Right lobe of liver (tissue), 6 donors: ENCODE measurements at regions not wholly inside any gene's neighbourhood (a gene's known extent, or its start where the extent isn't known, plus 50 kb on each side); places are given as distances from the start of the nearest gene placed in this dataset.

Source experiments
- ATAC-seq, 4 donors: fragments of 200-7000 bp; cut with Tn5 transposase; one replicate each; pipeline ENCODE4 v1.9.1; 2020; ENCODE audit warnings: mild to moderate bottlenecking in 4 of 4, moderate library complexity in 4 of 4
- DNase-seq, 3 donors: peaks; one replicate each; pipeline ENCODE4 v3.0.0-alpha.2; 2020
- H3K27ac ChIP-seq, 3 donors: fragments of 200-600 bp; one replicate each; pipeline ENCODE4 v1.8.0; 2022
- H3K27me3 ChIP-seq, 2 donors: fragments of 200-600 bp; one replicate each; pipeline ENCODE4 v1.8.0; 2022
- H3K36me3 ChIP-seq, 4 donors: fragments of 200-600 bp; sonication (generic) in 1 of 4; one replicate each; pipeline versions ENCODE4 v1.5.1 to v1.8.0; 2017 to 2022; ENCODE audit warnings: control low read depth in 1 of 4
- H3K4me1 ChIP-seq, 4 donors: fragments of 200-600 bp; sonication (generic) in 1 of 4; one replicate each; pipeline versions ENCODE4 v1.5.1 to v1.8.0; 2017 to 2022; ENCODE audit warnings: control low read depth in 1 of 4
- H3K4me3 ChIP-seq, 3 donors: fragments of 200-600 bp; one replicate each; pipeline ENCODE4 v1.8.0; 2022
- H3K9me3 ChIP-seq, 4 donors: fragments of 200-600 bp; sonication (generic) in 1 of 4; one replicate each; pipeline versions ENCODE4 v1.5.1 to v1.8.0; 2017 to 2022; ENCODE audit warnings: control low read depth in 1 of 4
- POLR2A ChIP-seq: fragments of 450-650 bp; IDR thresholded peaks from one replicate; pipeline ENCODE4 v1.6.1; 2017; ENCODE audit warnings: antibody characterized with exemption, mild to moderate bottlenecking
- WGBS: methylation state at CpG from one replicate; pipeline ENCODE4 v1.1.6; 2018; ENCODE audit warnings: low coverage, low lambda C conversion rate; ENCODE audit not compliant: insufficient coverage; ENCODE audit errors: missing lambda C conversion rate; 5-methylcytosine and 5-hydroxymethylcytosine counted together
- intact Hi-C, 2 donors: fragments of 100-400 bp; cut with DNase I; formaldehyde crosslinking; loops; one replicate each; pipeline versions ENCODE4 v1.11.2 to v1.14.1; 2022
- TF ChIP-seq, protein P1 (sequence below), 4 donors: fragments of 200-600 bp in 3 of 4; fragments of 450-650 bp in 1 of 4; IDR thresholded peaks; one replicate each; pipeline versions ENCODE4 v1.5.1 to v1.8.0; 2016 to 2022; ENCODE audit warnings: antibody characterized with exemption in 4 of 4, mild to moderate bottlenecking in 2 of 4
- donor health status: DM: no; HTN: yes; CAD: no.
- donor health status: DM: no; HTN: no; CAD: no.
- donor health status: DM: no; HTN: no; CAD: no.
- donor health status: DM: no; HTN: yes; CAD: no.
- donor health status: DM: no; HTN: yes; CAD: no.

- intact Hi-C loops: loop anchor here in 1 of 2 donors (10.0 kb wide), 1 partner anchor 258 kb away; no protein-coding TSS in a partner anchor
- no CpG with 5 or more reads among the region's 47 CpGs for WGBS
- Histone ChIP-seq H3K36me3 (no peaks in the 10 kb centered on the region), H3K27ac (peak overlapping the region in 1 of 3 donors; percentile 78), H3K4me1 (peaks cover 0 to 3% (median 0%) of the 10 kb centered on the region in 4 donors), H3K27me3 (no peaks in the 10 kb centered on the region), H3K9me3 (no peaks in the 10 kb centered on the region), H3K4me3 (peak overlapping the region; percentile 50 to 67 (median 64))
- TF ChIP-seq, protein P1, sequence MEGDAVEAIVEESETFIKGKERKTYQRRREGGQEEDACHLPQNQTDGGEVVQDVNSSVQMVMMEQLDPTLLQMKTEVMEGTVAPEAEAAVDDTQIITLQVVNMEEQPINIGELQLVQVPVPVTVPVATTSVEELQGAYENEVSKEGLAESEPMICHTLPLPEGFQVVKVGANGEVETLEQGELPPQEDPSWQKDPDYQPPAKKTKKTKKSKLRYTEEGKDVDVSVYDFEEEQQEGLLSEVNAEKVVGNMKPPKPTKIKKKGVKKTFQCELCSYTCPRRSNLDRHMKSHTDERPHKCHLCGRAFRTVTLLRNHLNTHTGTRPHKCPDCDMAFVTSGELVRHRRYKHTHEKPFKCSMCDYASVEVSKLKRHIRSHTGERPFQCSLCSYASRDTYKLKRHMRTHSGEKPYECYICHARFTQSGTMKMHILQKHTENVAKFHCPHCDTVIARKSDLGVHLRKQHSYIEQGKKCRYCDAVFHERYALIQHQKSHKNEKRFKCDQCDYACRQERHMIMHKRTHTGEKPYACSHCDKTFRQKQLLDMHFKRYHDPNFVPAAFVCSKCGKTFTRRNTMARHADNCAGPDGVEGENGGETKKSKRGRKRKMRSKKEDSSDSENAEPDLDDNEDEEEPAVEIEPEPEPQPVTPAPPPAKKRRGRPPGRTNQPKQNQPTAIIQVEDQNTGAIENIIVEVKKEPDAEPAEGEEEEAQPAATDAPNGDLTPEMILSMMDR (IDR thresholded peaks at IDR 0.05): no peak
- no peak for TF ChIP-seq POLR2A
- DNase-seq: no peak
- ATAC-seq: peak in 1 of 4 donors; percentile 3
Measured at GRCh38 chr1:9182784-9183257, 51.8 kb upstream of the H6PD start.

- peak overlapping the region in 1 of 3 donors; percentile 50 for H3K4me3 ChIP-seq
- no peaks in the 10 kb centered on the region for H3K9me3 ChIP-seq
- peaks cover 0 to 3% (median 0%) of the 10 kb centered on the region in 4 donors for H3K4me1 ChIP-seq
- no peak for TF ChIP-seq POLR2A
- TF ChIP-seq, protein P1 (IDR thresholded peaks at IDR 0.05): no peak
- ATAC-seq (no peak), DNase-seq (no peak)
- H3K36me3 ChIP-seq: no peaks in the 10 kb centered on the region
- no peaks in the 10 kb centered on the region for H3K27me3 ChIP-seq
- intact Hi-C loops: loop anchor here in 1 of 2 donors (10.0 kb wide), 1 partner anchor 259 kb away; no protein-coding TSS in a partner anchor
- no peak overlapping the region for H3K27ac ChIP-seq
- 80% methylated on average over 7 of the region's 24 CpGs for WGBS
Measured at GRCh38 chr1:9183441-9183840, 51.1 kb upstream of the H6PD start.

DNA sequence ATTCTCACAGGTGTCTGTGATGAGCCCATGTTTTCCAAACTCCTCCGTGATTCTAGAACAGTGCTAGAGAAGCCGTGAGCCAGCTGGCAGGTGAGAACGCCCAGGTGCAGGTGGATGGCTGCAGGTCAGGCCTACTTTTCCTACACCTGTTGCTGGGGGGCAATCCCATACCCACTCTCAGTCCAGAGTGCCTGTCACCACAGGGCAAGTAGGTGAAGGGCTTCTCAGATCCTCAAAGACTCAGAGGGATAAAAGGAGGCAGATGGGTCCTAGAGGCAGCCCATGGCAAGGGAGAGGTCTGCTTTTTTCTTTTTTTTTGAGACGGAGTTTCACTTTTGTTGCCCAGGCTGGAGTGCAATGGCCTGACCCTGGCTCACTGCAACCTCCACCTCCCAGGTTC lies 50.7 kb upstream of the H6PD start:
- no peak for TF ChIP-seq POLR2A
- TF ChIP-seq, protein P1 (IDR thresholded peaks at IDR 0.05): no peak
- Histone ChIP-seq H3K9me3 (no peaks in the 10 kb centered on the region), H3K4me1 (peaks cover 0 to 3% (median 0%) of the 10 kb centered on the region in 4 donors), H3K4me3 (no peak overlapping the region), H3K27ac (no peak overlapping the region), H3K27me3 (no peaks in the 10 kb centered on the region), H3K36me3 (no peaks in the 10 kb centered on the region)
- no peak for DNase-seq
- no peak for ATAC-seq
- no CpG with 5 or more reads among the region's 4 CpGs for WGBS
- intact Hi-C loops: loop anchor here in 1 of 2 donors (10.0 kb wide), 1 partner anchor 259 kb away; no protein-coding TSS in a partner anchor

DNA sequence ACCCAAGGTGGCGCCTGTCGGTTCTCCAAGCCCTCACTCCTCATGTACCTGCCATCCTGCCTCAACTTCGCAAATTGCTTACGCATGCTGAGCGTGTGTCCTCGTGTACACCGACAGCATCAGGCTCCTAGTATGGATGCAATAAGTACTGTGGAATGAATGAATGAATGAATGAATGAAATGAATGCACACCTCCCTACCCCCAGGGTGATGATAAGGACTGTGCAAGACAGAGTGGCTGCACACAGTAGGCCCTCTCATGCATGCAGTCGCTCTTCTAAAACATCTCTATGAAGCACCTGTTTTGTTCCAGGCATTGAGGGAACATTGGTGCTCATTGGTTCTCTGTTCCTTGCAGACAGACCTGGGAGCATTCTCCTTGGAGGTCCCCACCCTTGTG lies 49.8 kb upstream of the H6PD start:
- peaks cover 0 to 3% (median 0%) of the 10 kb centered on the region in 4 donors for H3K4me1 ChIP-seq
- no peak for DNase-seq
- WGBS: 99% methylated on average over 7 of the region's 8 CpGs
- no peak overlapping the region for H3K4me3 ChIP-seq
- no peaks in the 10 kb centered on the region for H3K36me3 ChIP-seq
- H3K27ac ChIP-seq: no peak overlapping the region
- TF ChIP-seq POLR2A: no peak
- TF ChIP-seq, protein P1 (IDR thresholded peaks at IDR 0.05): no peak
- intact Hi-C loops: loop anchor here in 1 of 2 donors (10.0 kb wide), 1 partner anchor 260 kb away; no protein-coding TSS in a partner anchor
- H3K27me3 ChIP-seq: no peaks in the 10 kb centered on the region
- ATAC-seq: no peak
- H3K9me3 ChIP-seq: no peaks in the 10 kb centered on the region
